ENCODE measurements at regions not wholly inside any gene's neighbourhood (a gene's known extent, or its start where the extent isn't known, plus 50 kb on each side); places are given as distances from the start of the nearest gene placed in this dataset.
"Not testable (repeated sequence)": the region's sequence is repeated elsewhere in the genome, so short reads cannot be mapped to it uniquely, and the experiment has no call there.

DNA sequence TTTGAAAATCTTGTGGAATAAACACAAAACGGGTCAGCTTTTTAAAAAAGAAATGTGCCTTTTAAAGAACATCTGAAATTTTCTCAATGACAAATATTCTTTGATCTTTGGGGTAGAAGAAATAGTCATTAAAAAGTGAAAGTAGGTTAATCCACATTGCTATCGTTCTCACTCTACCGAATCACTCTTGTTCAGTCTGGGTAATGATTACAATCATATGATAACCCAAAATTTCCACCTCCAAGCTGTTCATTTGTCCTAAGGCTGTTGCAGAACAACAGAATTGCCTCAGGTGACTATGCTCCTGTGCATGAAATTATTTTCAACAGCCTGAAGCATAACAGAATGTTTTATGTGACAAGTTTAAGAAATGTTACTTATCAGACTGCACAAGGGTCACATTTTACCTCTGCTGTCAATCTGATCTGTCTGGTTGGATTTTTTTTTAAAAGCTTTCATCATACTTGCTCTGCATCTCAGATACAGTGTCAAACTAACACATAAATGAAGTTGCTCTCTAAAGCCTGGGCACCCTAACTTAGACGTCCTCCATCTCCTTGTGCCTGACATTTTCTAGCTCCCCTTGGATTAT lies 227.3 kb downstream of the LURAP1L start:
- no peak for DNase-seq

- DNase-seq, result no peak
These were observed 227.9 kb downstream of the LURAP1L start for GRCh38 chr9:13002740-13003139.

GRCh38 chr9:13009871-13010270 lies 235.1 kb downstream of the LURAP1L start:
- no peak for DNase-seq

GRCh38 chr9:13013991-13014883 lies 239.4 kb downstream of the LURAP1L start:
- peak; percentile 77 for DNase-seq

DNA sequence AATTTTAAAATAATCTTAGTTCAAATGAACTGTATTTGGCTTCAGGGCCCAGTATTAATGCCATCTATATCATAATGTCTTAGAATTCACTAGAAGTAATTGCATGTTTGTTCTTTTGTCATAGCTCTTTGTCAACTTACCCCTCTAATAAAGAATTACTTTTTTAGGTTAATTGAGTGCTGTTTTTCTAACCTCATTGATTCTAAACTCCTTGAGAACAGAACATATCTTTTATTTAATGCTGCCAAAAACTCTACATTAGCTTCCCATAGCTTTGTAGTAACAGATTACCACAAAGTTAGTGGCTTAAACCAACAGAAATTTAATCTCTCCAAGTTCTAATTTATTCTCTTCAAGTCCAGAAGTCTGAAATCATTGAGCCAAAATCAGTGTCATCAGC lies 242.4 kb downstream of the LURAP1L start:
- DNase-seq, result no peak

DNA sequence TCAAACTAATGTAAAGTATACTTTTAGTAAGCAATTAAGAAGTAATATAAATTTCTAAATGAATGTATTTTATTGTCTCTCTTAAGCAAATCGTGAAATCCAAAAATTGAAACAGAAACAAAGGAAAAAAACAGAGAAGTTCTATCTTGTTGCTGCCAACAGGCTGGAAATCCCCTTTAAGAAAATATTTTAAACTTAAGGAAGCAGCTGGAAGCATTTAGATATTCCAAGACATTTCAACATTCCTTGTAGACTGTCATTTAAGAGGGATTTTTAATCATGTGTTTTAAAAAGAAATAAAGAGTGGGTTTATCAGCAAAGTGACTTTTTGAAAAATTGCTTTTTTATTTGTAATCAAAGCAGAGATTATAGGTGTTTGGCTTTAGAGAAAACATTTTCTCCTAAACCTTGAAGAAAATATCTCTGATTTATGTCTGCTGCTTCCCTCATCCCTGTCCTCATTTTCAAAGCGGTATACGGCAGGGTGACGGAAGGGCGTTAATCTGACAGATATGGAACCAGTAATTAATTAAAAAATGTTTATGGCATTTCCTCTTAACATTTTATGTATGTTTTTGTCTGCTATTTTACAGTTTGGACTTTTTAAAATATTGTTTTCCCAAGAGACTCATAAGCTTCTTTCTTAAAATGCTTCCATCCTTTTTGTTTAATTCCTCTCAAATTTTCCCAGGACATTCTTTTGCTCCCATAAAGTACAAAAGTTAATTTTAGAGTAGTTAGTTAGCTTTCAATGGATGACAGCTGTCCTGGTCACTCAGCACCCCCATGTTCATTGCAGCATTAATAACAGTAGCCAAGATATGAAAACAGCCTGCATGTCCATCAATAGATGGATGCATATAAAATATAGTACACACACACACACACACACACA lies 245.6 kb downstream of the LURAP1L start:
- no peak for DNase-seq

DNA sequence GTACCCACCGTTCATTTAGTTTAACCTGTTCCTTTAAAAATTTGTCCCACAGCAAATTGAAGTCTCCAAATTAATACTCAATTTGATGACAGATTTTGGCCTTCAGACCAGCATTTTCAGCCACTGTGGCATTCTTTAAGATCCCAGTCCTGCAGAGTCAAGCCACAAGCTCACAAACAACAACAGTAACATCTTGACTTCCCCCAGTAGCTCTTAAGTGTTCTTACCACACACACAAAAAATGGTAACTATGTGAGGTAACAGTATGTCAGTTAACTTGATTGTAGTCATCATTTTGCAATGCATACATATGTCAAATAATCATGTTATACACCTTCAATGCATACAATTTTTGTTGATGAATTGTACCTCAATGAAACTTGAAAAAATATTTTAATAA lies 247.9 kb downstream of the LURAP1L start:
- no peak for DNase-seq

DNA sequence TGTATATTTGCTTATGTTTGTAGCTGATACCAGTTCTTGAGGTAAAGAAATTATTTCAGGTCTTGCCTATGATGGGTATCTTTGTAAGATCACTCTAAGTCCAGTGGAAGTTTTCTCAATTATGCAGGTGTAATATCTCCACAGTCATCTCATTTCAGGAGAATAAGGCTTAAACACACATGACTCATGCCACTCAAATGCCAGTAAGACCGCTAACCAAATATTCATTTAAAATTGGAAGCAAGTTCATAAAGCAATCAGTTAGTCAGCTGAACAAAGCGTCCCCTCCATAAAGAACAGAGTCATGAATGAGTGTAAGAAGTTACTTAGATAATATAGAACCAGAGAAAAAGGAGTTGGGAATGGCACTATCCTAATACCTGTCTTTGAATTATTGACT lies 248.7 kb downstream of the LURAP1L start:
- no peak for DNase-seq

- DNase-seq, result no peak
These were observed 252.1 kb downstream of the LURAP1L start for GRCh38 chr9:13026956-13027355.

GRCh38 chr9:13027879-13028278 lies 251.6 kb downstream of the MPDZ start:
- DNase-seq, result no peak

DNA sequence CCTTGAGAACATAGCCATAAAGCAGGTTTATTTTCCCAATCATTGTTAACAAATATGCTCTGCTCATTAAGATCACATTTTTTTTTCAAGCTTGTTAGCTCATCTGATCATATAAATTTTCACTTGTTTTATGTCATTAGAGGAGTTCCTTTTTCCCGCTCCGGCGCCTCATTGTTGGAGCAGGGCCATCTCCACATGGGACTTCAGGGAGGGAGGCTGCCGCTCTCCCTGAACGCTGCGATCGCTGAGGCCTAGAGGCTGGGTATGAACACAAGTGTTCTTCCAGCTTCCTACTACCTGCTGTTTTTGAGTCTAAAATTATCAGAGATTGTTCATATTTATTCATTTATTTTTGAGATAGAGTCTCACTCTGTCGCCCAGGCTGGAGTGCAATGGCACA lies 246.9 kb downstream of the MPDZ start:
- no peak for DNase-seq

GRCh38 chr9:13033959-13034693 lies 245.4 kb downstream of the MPDZ start:
- DNase-seq, result peak; percentile 55

- DNase-seq, result no peak
These were observed 244.8 kb downstream of the MPDZ start for GRCh38 chr9:13034694-13035002.

GRCh38 chr9:13035822-13036221 lies 243.7 kb downstream of the MPDZ start:
- no peak for DNase-seq

- DNase-seq, result not testable (repeated sequence)
These were observed 241.7 kb downstream of the MPDZ start for GRCh38 chr9:13037808-13038207.

DNA sequence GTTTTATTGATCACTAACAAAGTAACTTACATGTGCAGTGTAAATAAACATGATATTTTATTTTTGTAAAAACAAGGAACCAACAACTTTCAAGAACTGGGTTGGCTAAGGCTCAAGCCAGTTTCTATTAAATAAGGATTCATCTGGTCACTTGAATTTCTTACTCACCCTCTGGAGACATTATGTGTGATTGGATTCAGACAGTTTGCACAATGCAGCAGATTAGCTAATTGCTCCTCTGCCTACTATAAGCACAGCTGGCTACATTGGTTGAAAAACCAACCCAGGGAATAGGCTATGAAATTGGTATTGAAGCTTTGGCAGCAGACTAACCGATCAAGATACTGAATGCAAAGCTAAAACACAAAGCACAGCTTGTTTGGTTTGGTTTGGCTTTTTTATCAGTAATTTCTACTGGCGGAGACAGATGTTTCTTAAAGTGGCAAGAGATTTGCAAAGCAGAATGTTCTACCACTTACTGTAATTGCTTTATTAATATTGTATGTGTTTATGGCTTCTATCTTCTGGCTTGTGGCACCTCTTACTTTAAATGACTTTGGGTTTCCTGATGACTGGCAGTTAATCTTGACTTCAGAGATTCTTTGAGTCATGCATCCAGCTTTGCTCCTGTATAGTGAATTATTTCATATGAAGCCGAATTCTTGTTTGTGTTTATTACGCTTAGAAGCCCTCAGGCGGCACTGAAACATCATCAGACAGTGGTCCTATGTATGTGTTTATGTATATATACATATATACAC lies 231.5 kb downstream of the MPDZ start:
- no peak for DNase-seq

- DNase-seq, result peak; percentile 5
These were observed 230.3 kb downstream of the MPDZ start for GRCh38 chr9:13049223-13049622.

DNA sequence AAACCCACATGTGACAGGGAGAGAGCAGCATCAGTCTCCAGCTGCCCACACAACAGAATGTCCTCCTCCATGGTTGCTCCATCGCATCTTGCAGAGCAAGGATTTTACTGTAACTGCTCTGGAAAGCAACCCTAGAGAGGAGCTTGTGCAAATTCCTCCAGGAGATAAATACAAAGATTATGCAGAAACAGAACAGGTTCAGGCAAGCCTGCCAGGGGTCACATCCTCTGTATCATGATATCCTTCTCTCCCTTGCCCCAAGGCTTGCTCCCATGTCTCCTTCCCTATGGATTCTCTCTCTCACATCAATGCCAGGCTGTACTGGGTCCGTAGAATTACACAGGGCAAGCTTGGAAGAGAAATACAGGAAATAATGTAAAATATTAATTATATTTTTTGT lies 226.0 kb downstream of the MPDZ start:
- no peak for DNase-seq

DNA sequence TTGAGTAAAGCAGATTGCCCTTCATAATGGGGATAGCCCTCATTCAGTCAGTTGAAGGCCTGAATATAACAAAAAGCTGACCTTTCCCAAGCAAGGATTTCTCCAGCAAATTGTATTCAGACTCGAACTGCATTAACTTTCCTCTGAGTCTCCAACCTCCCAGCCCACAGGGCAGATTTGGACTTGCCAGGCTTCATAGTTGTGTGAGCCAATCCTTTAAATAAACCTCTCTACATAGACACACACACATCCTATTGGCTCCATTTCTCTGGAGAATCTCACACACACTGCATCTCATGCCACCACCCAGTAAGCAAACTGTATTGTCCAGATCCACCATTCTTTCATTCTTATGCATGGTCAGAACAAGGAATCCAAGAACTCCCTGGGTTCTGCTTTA lies 225.1 kb downstream of the MPDZ start:
- DNase-seq, result no peak

Measured in fibroblast of skin of back (primary cell).